ENCODE measurements at regions not wholly inside any gene's neighbourhood (a gene's known extent, or its start where the extent isn't known, plus 50 kb on each side); places are given as distances from the start of the nearest gene placed in this dataset.

- in situ Hi-C loops (cut with HindIII; ENCODE audit: low pct_ligation_motif_present, low sequenced_read_pairs) = no loop called here
- H3K27me3 ChIP-seq (replicated peaks) = no peaks in the 10 kb centered on the region
- H3K27ac ChIP-seq = no peak overlapping the region
- H3K36me3 ChIP-seq (replicated peaks) = no peaks in the 10 kb centered on the region
- no peak overlapping the region for H3K4me3 ChIP-seq (ENCODE audit: low read depth, low read length)
- no peak for DNase-seq
- no peak for TF ChIP-seq CTCF (IDR thresholded peaks at IDR 0.05; ENCODE audit: low read depth, low read length, missing control alignments)
Measured at GRCh38 chr5:27466959-27467358, 428.6 kb upstream of the CDH9 start.

GRCh38 chr5:27465140-27465539 is 426.8 kb upstream of the CDH9 start:
- H3K27me3 ChIP-seq (replicated peaks) = no peaks in the 10 kb centered on the region
- H3K36me3 ChIP-seq (replicated peaks) = no peaks in the 10 kb centered on the region
- in situ Hi-C loops (cut with HindIII; ENCODE audit: low pct_ligation_motif_present, low sequenced_read_pairs) = no loop called here
- DNase-seq = no peak
- no peak overlapping the region for H3K27ac ChIP-seq
- no peak overlapping the region for H3K4me3 ChIP-seq (ENCODE audit: low read depth, low read length)
- TF ChIP-seq CTCF (IDR thresholded peaks at IDR 0.05; ENCODE audit: low read depth, low read length, missing control alignments) = no peak

DNA sequence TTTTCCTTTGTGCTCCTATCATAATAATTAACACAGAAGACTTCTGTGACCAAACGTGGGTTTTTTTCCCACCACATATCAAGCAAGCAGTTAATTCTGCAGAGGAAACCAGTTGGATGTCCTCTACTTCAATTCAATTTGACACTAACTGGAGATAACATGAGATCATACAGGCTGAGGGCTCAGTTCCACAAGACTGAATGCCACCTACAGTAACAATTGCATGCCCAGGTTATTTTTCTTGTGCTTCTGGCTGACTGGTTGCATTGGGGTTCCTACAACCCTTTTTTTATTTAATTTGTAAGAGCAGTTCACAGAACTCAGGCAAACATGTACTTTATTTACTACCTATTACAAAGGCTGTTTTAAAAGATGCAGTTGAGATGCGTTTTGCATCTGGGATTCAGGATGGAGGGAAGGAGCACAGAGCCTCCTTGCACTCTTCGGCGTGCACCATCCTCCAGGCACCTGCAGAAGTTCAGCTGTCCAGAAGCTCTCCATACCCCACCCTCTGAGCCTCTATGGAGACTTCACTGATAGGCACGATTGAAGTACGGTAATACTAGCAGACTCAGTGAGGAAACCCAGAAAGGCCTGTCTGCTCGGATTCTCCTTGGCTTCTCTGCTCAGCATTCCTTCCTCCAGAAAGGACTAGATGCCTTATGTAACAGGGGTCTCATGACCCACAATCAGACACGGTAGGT is 425.2 kb upstream of the CDH9 start:
- in situ Hi-C loops (cut with HindIII; ENCODE audit: low pct_ligation_motif_present, low sequenced_read_pairs) = no loop called here
- TF ChIP-seq CTCF (IDR thresholded peaks at IDR 0.05; ENCODE audit: low read depth, low read length, missing control alignments) = no peak
- H3K36me3 ChIP-seq (replicated peaks) = no peaks in the 10 kb centered on the region
- no peak overlapping the region for H3K4me3 ChIP-seq (ENCODE audit: low read depth, low read length)
- no peak for DNase-seq
- no peak overlapping the region for H3K27ac ChIP-seq
- H3K27me3 ChIP-seq (replicated peaks) = no peaks in the 10 kb centered on the region

- no peak for TF ChIP-seq CTCF (IDR thresholded peaks at IDR 0.05; ENCODE audit: low read depth, low read length, missing control alignments)
- no peak overlapping the region for H3K27ac ChIP-seq
- no peaks in the 10 kb centered on the region for H3K27me3 ChIP-seq (replicated peaks)
- in situ Hi-C loops (cut with HindIII; ENCODE audit: low pct_ligation_motif_present, low sequenced_read_pairs) = no loop called here
- no peaks in the 10 kb centered on the region for H3K36me3 ChIP-seq (replicated peaks)
- no peak overlapping the region for H3K4me3 ChIP-seq (ENCODE audit: low read depth, low read length)
- no peak for DNase-seq
Measured at GRCh38 chr5:27462936-27463335, 424.6 kb upstream of the CDH9 start.

DNA sequence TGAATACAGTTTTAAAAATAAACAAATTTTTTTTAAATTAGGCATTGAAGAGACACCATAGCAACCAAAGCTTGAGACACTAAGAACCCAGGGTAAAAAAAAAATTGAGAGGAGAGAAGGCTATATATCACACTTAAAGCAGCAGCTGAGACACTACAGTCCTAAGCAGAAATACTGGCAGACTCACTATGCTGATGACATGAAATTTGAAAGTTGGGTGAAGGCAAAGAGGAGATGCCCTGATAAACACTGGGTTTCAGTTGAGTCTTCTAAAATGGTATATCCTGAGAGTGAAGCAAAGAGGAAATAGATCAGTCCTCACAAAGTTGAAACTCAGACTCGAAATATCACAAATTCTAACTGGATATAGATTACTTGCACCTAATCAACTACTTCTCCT is 419.9 kb upstream of the CDH9 start:
- H3K36me3 ChIP-seq (replicated peaks) = no peaks in the 10 kb centered on the region
- TF ChIP-seq CTCF (IDR thresholded peaks at IDR 0.05; ENCODE audit: low read depth, low read length, missing control alignments) = no peak
- no peak overlapping the region for H3K4me3 ChIP-seq (ENCODE audit: low read depth, low read length)
- DNase-seq = no peak
- no peaks in the 10 kb centered on the region for H3K27me3 ChIP-seq (replicated peaks)
- no peak overlapping the region for H3K27ac ChIP-seq
- in situ Hi-C loops (cut with HindIII; ENCODE audit: low pct_ligation_motif_present, low sequenced_read_pairs) = no loop called here

- Histone ChIP-seq H3K27ac (no peak overlapping the region), H3K4me3 (ENCODE audit: low read depth, low read length) (no peak overlapping the region), H3K36me3 (replicated peaks) (no peaks in the 10 kb centered on the region), H3K27me3 (replicated peaks) (no peaks in the 10 kb centered on the region)
- TF ChIP-seq CTCF (IDR thresholded peaks at IDR 0.05; ENCODE audit: low read depth, low read length, missing control alignments) = no peak
- no peak for DNase-seq
- in situ Hi-C loops (cut with HindIII; ENCODE audit: low pct_ligation_motif_present, low sequenced_read_pairs) = no loop called here
Measured at GRCh38 chr5:27451377-27451776, 413.0 kb upstream of the CDH9 start.

Measured in brain microvascular endothelial cell (primary cell).